ENCODE measurements at regions not wholly inside any gene's neighbourhood (a gene's known extent, or its start where the extent isn't known, plus 50 kb on each side); places are given as distances from the start of the nearest gene placed in this dataset.
A peak's percentile ranks its signal among the peaks of the same experiment; 100 is the strongest.

- H3K9me3 Mint-ChIP-seq = no peaks in the 10 kb centered on the region
- no peak overlapping the region for H3K4me3 Mint-ChIP-seq
- no peaks in the 10 kb centered on the region for H3K36me3 Mint-ChIP-seq
- peaks cover 19% of the 10 kb centered on the region for H3K27me3 Mint-ChIP-seq (ENCODE audit: low read depth)
- DNase-seq (ENCODE audit: low spot score in 2 of 2, unreplicated experiment in 2 of 2) = no peak
- no peak overlapping the region for H3K27ac Mint-ChIP-seq
- TF ChIP-seq CTCF (IDR thresholded peaks at IDR 0.05; ENCODE audit: unreplicated experiment) = no peak
- H3K4me1 Mint-ChIP-seq = peaks cover 23% of the 10 kb centered on the region
These were observed 471.8 kb upstream of the PROK2 start for GRCh38 chr3:72256716-72257115.

- no peaks in the 10 kb centered on the region for H3K9me3 Mint-ChIP-seq
- no peak overlapping the region for H3K4me3 Mint-ChIP-seq
- no peak for DNase-seq (ENCODE audit: low spot score in 2 of 2, unreplicated experiment in 2 of 2)
- H3K27me3 Mint-ChIP-seq (ENCODE audit: low read depth) = peaks cover 17% of the 10 kb centered on the region
- no peaks in the 10 kb centered on the region for H3K36me3 Mint-ChIP-seq
- H3K4me1 Mint-ChIP-seq = peaks cover 23% of the 10 kb centered on the region
- H3K27ac Mint-ChIP-seq = peak overlapping the region; percentile 81
- TF ChIP-seq CTCF (IDR thresholded peaks at IDR 0.05; ENCODE audit: unreplicated experiment) = no peak
These were observed 471.0 kb upstream of the PROK2 start for GRCh38 chr3:72255791-72256559.

GRCh38 chr3:72255191-72255590, 470.2 kb upstream of the PROK2 start:
- Mint-ChIP-seq H3K27me3 (ENCODE audit: low read depth) (peaks cover 11% of the 10 kb centered on the region), H3K9me3 (no peaks in the 10 kb centered on the region), H3K4me1 (peaks cover 23% of the 10 kb centered on the region), H3K4me3 (no peak overlapping the region), H3K36me3 (no peaks in the 10 kb centered on the region), H3K27ac (peak overlapping the region; percentile 43)
- DNase-seq (ENCODE audit: low spot score in 2 of 2, unreplicated experiment in 2 of 2) = no peak
- TF ChIP-seq CTCF (IDR thresholded peaks at IDR 0.05; ENCODE audit: unreplicated experiment) = no peak

- Mint-ChIP-seq H3K4me1 (peaks cover 23% of the 10 kb centered on the region), H3K27ac (no peak overlapping the region), H3K9me3 (no peaks in the 10 kb centered on the region), H3K27me3 (ENCODE audit: low read depth) (peaks cover 10% of the 10 kb centered on the region), H3K4me3 (no peak overlapping the region), H3K36me3 (no peaks in the 10 kb centered on the region)
- no peak for DNase-seq (ENCODE audit: low spot score in 2 of 2, unreplicated experiment in 2 of 2)
- no peak for TF ChIP-seq CTCF (IDR thresholded peaks at IDR 0.05; ENCODE audit: unreplicated experiment)
These were observed 469.5 kb upstream of the PROK2 start for GRCh38 chr3:72254483-72254882.

- H3K36me3 Mint-ChIP-seq = no peaks in the 10 kb centered on the region
- TF ChIP-seq CTCF (IDR thresholded peaks at IDR 0.05; ENCODE audit: unreplicated experiment) = no peak
- DNase-seq (ENCODE audit: low spot score in 2 of 2, unreplicated experiment in 2 of 2) = no peak
- H3K27me3 Mint-ChIP-seq (ENCODE audit: low read depth) = peaks cover 16% of the 10 kb centered on the region
- peaks cover 8% of the 10 kb centered on the region for H3K4me1 Mint-ChIP-seq
- H3K9me3 Mint-ChIP-seq = no peaks in the 10 kb centered on the region
- no peak overlapping the region for H3K27ac Mint-ChIP-seq
- H3K4me3 Mint-ChIP-seq = no peak overlapping the region
These were observed 465.8 kb upstream of the PROK2 start for GRCh38 chr3:72250725-72251124.
